ENCODE measurements at regions not wholly inside any gene's neighbourhood (a gene's known extent, or its start where the extent isn't known, plus 50 kb on each side); places are given as distances from the start of the nearest gene placed in this dataset.

DNA sequence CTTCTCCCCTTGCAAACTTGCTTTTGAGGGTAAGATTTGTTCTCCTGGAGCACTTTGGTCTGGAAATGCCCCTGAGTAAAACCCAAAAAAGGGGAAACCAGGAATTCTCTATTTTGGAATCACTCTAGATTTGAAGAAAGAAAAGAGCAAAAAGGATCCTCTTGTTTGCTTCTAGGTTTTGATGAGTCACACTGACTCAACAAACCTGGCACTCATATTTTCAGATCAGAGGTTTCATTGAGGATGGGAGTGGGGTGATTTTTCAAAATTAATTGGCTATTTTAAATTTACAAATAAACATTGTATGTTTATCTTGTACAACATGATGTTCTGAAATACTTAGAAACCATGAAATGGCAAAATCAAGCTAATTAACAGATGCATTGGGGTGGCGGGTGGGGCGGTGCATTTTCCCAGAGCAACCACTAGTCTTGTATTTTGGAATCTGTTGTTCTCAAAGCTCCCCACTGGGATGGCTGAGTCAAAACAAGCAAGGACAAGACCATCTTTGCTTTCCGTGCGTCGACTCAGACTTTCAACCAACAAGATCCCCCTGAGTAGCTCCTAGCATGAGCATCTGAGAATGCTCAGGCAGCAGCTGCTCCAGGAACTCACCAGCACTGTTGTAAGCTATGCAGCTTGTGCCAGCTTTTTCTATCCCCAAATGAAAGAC lies 451.4 kb downstream of the WDR72 start:
- Histone ChIP-seq H3K27me3 (no peaks in the 10 kb centered on the region), H3K36me3 (no peaks in the 10 kb centered on the region), H3K4me1 (no peaks in the 10 kb centered on the region), H3K27ac (no peak overlapping the region), H3K4me3 (replicated peaks in 1 of 3) (no peak overlapping the region), H3K9me3 (no peaks in the 10 kb centered on the region)
- intact Hi-C loops (cut with DNase I): no loop called here
- TF ChIP-seq, protein P1, sequence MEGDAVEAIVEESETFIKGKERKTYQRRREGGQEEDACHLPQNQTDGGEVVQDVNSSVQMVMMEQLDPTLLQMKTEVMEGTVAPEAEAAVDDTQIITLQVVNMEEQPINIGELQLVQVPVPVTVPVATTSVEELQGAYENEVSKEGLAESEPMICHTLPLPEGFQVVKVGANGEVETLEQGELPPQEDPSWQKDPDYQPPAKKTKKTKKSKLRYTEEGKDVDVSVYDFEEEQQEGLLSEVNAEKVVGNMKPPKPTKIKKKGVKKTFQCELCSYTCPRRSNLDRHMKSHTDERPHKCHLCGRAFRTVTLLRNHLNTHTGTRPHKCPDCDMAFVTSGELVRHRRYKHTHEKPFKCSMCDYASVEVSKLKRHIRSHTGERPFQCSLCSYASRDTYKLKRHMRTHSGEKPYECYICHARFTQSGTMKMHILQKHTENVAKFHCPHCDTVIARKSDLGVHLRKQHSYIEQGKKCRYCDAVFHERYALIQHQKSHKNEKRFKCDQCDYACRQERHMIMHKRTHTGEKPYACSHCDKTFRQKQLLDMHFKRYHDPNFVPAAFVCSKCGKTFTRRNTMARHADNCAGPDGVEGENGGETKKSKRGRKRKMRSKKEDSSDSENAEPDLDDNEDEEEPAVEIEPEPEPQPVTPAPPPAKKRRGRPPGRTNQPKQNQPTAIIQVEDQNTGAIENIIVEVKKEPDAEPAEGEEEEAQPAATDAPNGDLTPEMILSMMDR (IDR thresholded peaks at IDR 0.05): no peak
- WGBS, 2 donors: 72 to 80% methylated on average over 5 of the region's 5 CpGs
- no peak for DNase-seq

DNA sequence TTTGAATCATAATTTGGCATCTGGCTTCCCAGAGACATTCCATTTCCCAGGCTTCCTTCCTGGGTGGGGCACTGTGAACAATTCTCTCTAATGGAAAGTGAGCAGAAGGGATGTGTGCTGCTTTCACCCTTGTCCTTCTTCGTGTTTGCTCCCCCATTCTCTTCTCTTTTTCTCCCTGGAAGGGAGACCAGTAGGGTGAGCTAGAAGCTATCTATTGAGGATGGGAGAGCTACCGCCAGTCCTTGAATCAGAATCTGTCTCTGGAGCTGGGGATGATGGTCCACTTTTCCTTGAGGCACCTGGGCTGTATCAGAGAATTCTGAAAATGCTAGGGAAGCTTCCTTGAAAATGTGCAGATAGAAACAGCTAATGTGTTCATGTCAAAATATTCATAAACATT lies 453.9 kb downstream of the WDR72 start:
- TF ChIP-seq, protein P1 (IDR thresholded peaks at IDR 0.05): no peak
- TF ChIP-seq POLR2A (IDR thresholded peaks at IDR 0.05): no peak
- WGBS, 2 donors: 72 to 76% methylated on average over 2 of the region's 2 CpGs

DNA sequence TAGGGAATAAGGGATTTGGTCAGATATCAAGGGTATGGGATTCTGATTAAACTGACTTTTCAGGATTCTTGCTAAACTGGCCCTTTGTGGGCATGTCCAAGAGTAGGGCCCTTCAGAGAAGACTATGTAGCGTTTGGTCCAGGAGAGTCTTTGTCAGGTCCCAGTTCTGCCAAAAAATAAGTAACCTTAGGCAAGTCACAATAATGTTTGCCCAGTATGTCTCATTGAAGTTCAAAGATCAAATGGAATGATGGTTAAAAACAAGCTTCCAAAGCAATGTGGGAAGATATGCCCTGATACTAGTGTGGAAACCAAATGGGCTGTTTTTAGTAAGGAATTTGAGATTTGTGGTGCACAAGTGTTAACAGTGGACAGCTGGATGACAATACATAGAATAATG lies 454.4 kb downstream of the WDR72 start:
- WGBS, 2 donors: 95 to 96% methylated on average over 1 of the region's 1 CpG
- intact Hi-C loops (cut with DNase I): no loop called here
- H3K4me3 ChIP-seq (replicated peaks in 1 of 3): no peak overlapping the region

More for the DNA sequence above, 453.9 kb downstream of the WDR72 start:
- Histone ChIP-seq H3K4me3 (replicated peaks in 1 of 3) (no peak overlapping the region), H3K4me1 (no peaks in the 10 kb centered on the region), H3K36me3 (no peaks in the 10 kb centered on the region), H3K27me3 (no peaks in the 10 kb centered on the region), H3K9me3 (no peaks in the 10 kb centered on the region), H3K27ac (no peak overlapping the region)
- intact Hi-C loops (cut with DNase I): no loop called here
- DNase-seq: no peak

DNA sequence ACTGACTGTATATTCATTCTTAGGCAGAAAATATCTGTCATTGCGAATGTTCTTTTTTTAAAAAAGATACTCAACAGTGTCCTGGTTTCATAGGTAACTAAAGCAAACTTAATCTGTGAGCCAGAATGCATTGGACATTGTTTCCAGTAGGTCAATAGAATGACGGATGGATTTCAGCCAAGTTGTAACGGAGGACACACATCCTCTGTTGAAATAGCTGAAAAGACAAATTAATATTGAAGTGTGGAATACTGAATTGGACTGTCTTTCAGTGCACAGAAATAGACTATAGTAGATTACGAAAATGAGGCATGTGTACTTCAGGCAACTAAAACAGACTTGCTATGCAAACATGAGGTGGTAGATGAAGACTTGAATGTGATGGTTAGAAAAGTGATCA lies 461.6 kb downstream of the WDR72 start:
- TF ChIP-seq, protein P1 (IDR thresholded peaks at IDR 0.05): no peak
- TF ChIP-seq POLR2A (IDR thresholded peaks at IDR 0.05): no peak
- no peaks in the 10 kb centered on the region for H3K9me3 ChIP-seq
- no peak overlapping the region for H3K4me3 ChIP-seq (replicated peaks in 1 of 3)
- no peak overlapping the region for H3K27ac ChIP-seq
- no peaks in the 10 kb centered on the region for H3K27me3 ChIP-seq
- DNase-seq: no peak
- H3K4me1 ChIP-seq: no peaks in the 10 kb centered on the region
- intact Hi-C loops (cut with DNase I): no loop called here
- WGBS, 2 donors: 81 to 85% methylated on average over 4 of the region's 4 CpGs
- no peaks in the 10 kb centered on the region for H3K36me3 ChIP-seq

More for the DNA sequence above, 454.4 kb downstream of the WDR72 start:
- TF ChIP-seq, protein P1 (IDR thresholded peaks at IDR 0.05): no peak
- no peak for TF ChIP-seq POLR2A (IDR thresholded peaks at IDR 0.05)
- H3K4me1 ChIP-seq: no peaks in the 10 kb centered on the region
- no peak overlapping the region for H3K27ac ChIP-seq
- no peaks in the 10 kb centered on the region for H3K36me3 ChIP-seq
- no peaks in the 10 kb centered on the region for H3K27me3 ChIP-seq
- H3K9me3 ChIP-seq: no peaks in the 10 kb centered on the region
- no peak for DNase-seq

DNA sequence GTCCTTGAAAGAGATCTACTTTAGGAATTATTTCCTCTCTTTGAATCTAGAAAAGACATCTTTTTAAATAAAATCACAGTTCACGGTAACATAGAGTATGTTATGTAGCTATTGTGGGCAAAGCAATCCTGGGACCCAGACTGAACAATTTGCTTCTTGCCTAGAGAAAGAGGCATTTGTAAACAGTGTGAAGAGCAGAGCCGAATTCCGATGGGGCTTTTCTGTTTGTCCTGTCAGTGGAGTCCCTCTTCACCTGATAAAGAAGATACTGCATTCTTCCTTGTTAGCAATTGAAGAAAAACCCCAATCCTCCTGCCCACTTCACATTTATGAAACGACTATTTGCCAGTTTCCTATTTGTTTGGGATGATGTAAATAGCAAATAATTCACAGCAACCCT lies 462.9 kb downstream of the WDR72 start:
- Histone ChIP-seq H3K27me3 (no peaks in the 10 kb centered on the region), H3K4me1 (no peaks in the 10 kb centered on the region), H3K9me3 (no peaks in the 10 kb centered on the region), H3K27ac (no peak overlapping the region), H3K4me3 (replicated peaks in 1 of 3) (no peak overlapping the region), H3K36me3 (no peaks in the 10 kb centered on the region)
- TF ChIP-seq, protein P1 (IDR thresholded peaks at IDR 0.05): no peak
- TF ChIP-seq POLR2A (IDR thresholded peaks at IDR 0.05): no peak
- no peak for DNase-seq
- intact Hi-C loops (cut with DNase I): no loop called here
- WGBS, 2 donors: 26 to 28% methylated on average over 4 of the region's 4 CpGs
